Skeletal muscle satellite cell (primary cell): ENCODE measurements at regions not wholly inside any gene's neighbourhood (a gene's known extent, or its start where the extent isn't known, plus 50 kb on each side); places are given as distances from the start of the nearest gene placed in this dataset.

Experiments
- H3K27me3 ChIP-seq: 2 replicates; pipeline ENCODE4 v1.7.0; 2013; ENCODE audit warnings: low read length; ENCODE audit not compliant: control insufficient read depth, insufficient read depth
- H3K36me3 ChIP-seq: 2 replicates; pipeline ENCODE4 v1.7.0; 2013; ENCODE audit warnings: mild to moderate bottlenecking, control low read depth, low read length; ENCODE audit not compliant: insufficient read depth
- H3K4me1 ChIP-seq: 2 replicates; pipeline ENCODE4 v1.7.0; 2013; ENCODE audit warnings: low read length; ENCODE audit not compliant: control insufficient read depth, insufficient read depth
- H3K4me2 ChIP-seq: 2 replicates; pipeline ENCODE4 v1.7.0; 2013; ENCODE audit warnings: mild to moderate bottlenecking, low read length
- H3K4me3 ChIP-seq: 2 replicates; pipeline ENCODE4 v1.7.0; 2013; ENCODE audit warnings: low read length
- H3K9ac ChIP-seq: 2 replicates; pipeline ENCODE4 v1.7.0; 2013; ENCODE audit warnings: mild to moderate bottlenecking, low read depth, low read length, moderate library complexity
- H3K9me3 ChIP-seq: replicated peaks from 2 replicates; pipeline ENCODE4 v1.7.0; 2013; ENCODE audit warnings: mild to moderate bottlenecking, control low read depth, low read length

DNA sequence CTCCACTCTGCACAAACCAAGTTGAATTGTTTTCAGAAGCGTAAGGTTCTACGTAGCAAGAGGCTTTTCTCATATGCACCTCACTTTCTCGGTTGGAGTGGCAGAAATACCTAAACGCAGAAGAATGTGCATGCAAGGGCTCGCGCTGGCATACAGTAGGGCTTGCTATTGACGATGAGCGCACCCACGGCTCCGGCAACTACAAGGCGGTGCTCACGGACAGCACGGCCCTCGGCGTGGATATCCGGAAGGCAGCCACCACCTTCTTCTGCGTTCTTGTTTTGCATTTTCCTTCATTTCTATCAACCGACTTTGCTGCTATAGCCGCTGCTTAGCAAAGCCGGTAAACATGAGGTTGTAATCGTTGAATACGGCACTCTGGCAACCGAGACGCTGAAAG lies 51.1 kb upstream of the UBE3C start:
- H3K27me3 ChIP-seq, result peaks cover 14% of the 10 kb centered on the region
- no peak overlapping the region for H3K4me2 ChIP-seq
- no peak overlapping the region for H3K9ac ChIP-seq
- H3K4me1 ChIP-seq, result no peaks in the 10 kb centered on the region
- no peaks in the 10 kb centered on the region for H3K9me3 ChIP-seq
- no peaks in the 10 kb centered on the region for H3K36me3 ChIP-seq
- H3K4me3 ChIP-seq, result no peak overlapping the region

DNA sequence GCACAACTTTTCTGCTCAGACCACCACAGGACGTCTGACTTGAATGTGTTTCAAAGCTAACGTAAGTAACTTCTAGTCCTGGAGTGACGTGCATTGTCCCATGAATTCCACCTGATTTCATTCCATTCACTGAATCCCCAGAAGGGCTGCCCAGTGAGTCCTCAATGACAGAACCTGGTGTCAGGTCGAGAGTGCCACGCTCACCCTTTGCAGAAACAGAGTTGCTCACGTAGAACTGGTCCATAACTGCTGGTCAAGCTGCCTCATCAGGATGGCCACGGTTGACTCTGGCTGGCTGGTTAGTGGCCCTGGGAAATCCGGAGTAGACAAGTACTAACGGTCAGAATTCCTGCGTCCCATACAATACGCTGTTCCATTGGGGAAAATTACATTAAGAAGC lies 50.6 kb upstream of the UBE3C start:
- H3K27me3 ChIP-seq, result peaks cover 14% of the 10 kb centered on the region
- no peak overlapping the region for H3K9ac ChIP-seq
- no peak overlapping the region for H3K4me3 ChIP-seq
- H3K4me2 ChIP-seq, result no peak overlapping the region
- H3K9me3 ChIP-seq, result no peaks in the 10 kb centered on the region
- no peaks in the 10 kb centered on the region for H3K36me3 ChIP-seq
- H3K4me1 ChIP-seq, result no peaks in the 10 kb centered on the region
